NB4 (cell line): ENCODE measurements at regions not wholly inside any gene's neighbourhood (a gene's known extent, or its start where the extent isn't known, plus 50 kb on each side); places are given as distances from the start of the nearest gene placed in this dataset.

ENCODE experiments used
- MYC ChIP-seq: IDR thresholded peaks from 2 replicates; pipeline ENCODE4 v1.6.1; 2011; ENCODE audit warnings: low read depth, low read length
- POLR2A ChIP-seq: IDR thresholded peaks from 2 replicates; pipeline ENCODE4 v1.6.1; 2011; ENCODE audit warnings: mild to moderate bottlenecking; ENCODE audit not compliant: insufficient read length; ENCODE audit errors: extremely low read depth
- TF ChIP-seq, protein P1 (sequence below): IDR thresholded peaks from one replicate; pipeline ENCODE4 v1.5.1; 2012; ENCODE audit warnings: low read depth, low read length
- TF ChIP-seq, protein P2 (sequence below): IDR thresholded peaks from 2 replicates; pipeline ENCODE4 v1.6.1; 2011; ENCODE audit warnings: low read depth, low read length

DNA sequence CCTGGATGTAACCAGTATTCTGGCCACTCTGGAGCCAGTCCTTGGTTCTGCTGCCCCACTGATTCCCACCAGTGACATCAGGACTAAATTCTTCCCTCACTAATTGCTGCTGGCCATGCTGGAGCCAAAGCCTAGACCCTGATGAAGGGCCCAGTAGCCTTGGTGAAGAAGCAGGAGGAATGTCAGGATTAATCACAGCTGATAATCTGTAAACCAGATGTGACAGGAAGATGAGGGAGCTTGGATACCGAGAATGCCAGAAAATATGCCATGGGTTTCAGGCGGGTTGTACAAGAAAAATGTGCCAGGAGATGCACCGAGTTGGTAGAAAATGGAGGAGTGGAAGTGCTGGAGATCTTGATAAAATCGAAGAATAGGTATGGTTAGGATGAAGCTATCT lies 119.0 kb upstream of the PPP2R5A start:
- TF ChIP-seq, protein P1, sequence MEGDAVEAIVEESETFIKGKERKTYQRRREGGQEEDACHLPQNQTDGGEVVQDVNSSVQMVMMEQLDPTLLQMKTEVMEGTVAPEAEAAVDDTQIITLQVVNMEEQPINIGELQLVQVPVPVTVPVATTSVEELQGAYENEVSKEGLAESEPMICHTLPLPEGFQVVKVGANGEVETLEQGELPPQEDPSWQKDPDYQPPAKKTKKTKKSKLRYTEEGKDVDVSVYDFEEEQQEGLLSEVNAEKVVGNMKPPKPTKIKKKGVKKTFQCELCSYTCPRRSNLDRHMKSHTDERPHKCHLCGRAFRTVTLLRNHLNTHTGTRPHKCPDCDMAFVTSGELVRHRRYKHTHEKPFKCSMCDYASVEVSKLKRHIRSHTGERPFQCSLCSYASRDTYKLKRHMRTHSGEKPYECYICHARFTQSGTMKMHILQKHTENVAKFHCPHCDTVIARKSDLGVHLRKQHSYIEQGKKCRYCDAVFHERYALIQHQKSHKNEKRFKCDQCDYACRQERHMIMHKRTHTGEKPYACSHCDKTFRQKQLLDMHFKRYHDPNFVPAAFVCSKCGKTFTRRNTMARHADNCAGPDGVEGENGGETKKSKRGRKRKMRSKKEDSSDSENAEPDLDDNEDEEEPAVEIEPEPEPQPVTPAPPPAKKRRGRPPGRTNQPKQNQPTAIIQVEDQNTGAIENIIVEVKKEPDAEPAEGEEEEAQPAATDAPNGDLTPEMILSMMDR = no peak
- TF ChIP-seq MYC (no peak), POLR2A (no peak)
- TF ChIP-seq, protein P2, sequence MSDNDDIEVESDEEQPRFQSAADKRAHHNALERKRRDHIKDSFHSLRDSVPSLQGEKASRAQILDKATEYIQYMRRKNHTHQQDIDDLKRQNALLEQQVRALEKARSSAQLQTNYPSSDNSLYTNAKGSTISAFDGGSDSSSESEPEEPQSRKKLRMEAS = no peak
